Thymus (tissue), 11 donors: ENCODE measurements at regions not wholly inside any gene's neighbourhood (a gene's known extent, or its start where the extent isn't known, plus 50 kb on each side); places are given as distances from the start of the nearest gene placed in this dataset.

Experiments
- DNase-seq, 9 donors: peaks; one replicate each; pipeline ENCODE4 v3.0.0-alpha.2; 2013; ENCODE audit warnings: low spot score in 9 of 9, low read depth in 6 of 9, missing footprints in 1 of 9
- H3K27ac ChIP-seq, 2 donors: one replicate each; pipeline ENCODE4 v1.5.1; 2013; ENCODE audit warnings: control low read depth in 1 of 2, low read depth in 1 of 2, low read length in 1 of 2, mild to moderate bottlenecking in 1 of 2, moderate library complexity in 1 of 2
- H3K27me3 ChIP-seq, 2 donors: one replicate each; pipeline ENCODE4 v1.5.1; 2013; ENCODE audit warnings: low read length in 1 of 2; ENCODE audit not compliant: control insufficient read depth in 2 of 2, insufficient read depth in 1 of 2
- H3K36me3 ChIP-seq, 2 donors: one replicate each; pipeline ENCODE4 v1.5.1; 2013; ENCODE audit warnings: low read length in 1 of 2, mild to moderate bottlenecking in 1 of 2, moderate library complexity in 1 of 2; ENCODE audit not compliant: control insufficient read depth in 2 of 2, insufficient read depth in 2 of 2
- H3K4me1 ChIP-seq, 2 donors: one replicate each; pipeline ENCODE4 v1.5.1; 2013; ENCODE audit warnings: low read length in 2 of 2; ENCODE audit not compliant: control insufficient read depth in 2 of 2, insufficient read depth in 2 of 2
- H3K4me3 ChIP-seq, 2 donors: one replicate each; pipeline ENCODE4 v1.5.1; 2013; ENCODE audit warnings: low read length in 2 of 2, control low read depth in 1 of 2, mild to moderate bottlenecking in 1 of 2
- H3K9me3 ChIP-seq, 2 donors: one replicate each; pipeline ENCODE4 v1.5.1; 2013; ENCODE audit warnings: low read length in 1 of 2, mild to moderate bottlenecking in 1 of 2; ENCODE audit not compliant: control insufficient read depth in 2 of 2, insufficient read depth in 1 of 2
- WGBS: extraction: QIAGEN DNeasy Blood & Tissue Kit; methylation state at CpG from one replicate; pipeline ENCODE4 v1.1.7; 2013; 5-methylcytosine and 5-hydroxymethylcytosine counted together
- donor health status: healthy.

DNA sequence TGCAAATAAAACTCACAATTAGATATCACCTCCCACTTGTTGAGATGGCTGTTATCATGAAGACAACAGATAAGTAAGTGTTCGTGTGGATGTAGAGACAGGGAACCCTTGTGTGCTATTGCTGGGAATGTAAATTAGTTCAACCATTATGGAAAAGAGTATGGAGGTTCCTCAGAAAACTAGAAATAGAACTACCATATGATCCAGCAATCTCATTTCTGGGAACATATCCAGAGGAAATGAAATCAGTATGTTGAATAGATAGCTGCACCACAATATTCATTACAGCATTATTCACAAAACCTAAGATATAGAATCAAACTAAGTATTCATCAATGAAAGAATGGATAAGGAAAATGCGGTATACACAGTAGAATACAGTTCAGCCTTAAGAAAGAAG is 418.7 kb upstream of the CNTN6 start:
- H3K36me3 ChIP-seq = no peaks in the 10 kb centered on the region
- no peak for DNase-seq

GRCh38 chr3:675846-676245 is 417.0 kb upstream of the CNTN6 start:
- Histone ChIP-seq H3K27me3 (no peaks in the 10 kb centered on the region), H3K36me3 (no peaks in the 10 kb centered on the region), H3K9me3 (no peaks in the 10 kb centered on the region), H3K4me1 (no peaks in the 10 kb centered on the region), H3K27ac (no peak overlapping the region), H3K4me3 (no peak overlapping the region)
- WGBS = 91% methylated on average over 4 of the region's 4 CpGs
- no peak for DNase-seq

More for the DNA sequence above, 418.7 kb upstream of the CNTN6 start:
- H3K27ac ChIP-seq = no peak overlapping the region
- H3K4me1 ChIP-seq = no peaks in the 10 kb centered on the region
- no peaks in the 10 kb centered on the region for H3K27me3 ChIP-seq
- 95% methylated on average over 2 of the region's 2 CpGs for WGBS
- H3K9me3 ChIP-seq = peaks cover 0 to 5% of the 10 kb centered on the region in 2 donors
- no peak overlapping the region for H3K4me3 ChIP-seq

DNA sequence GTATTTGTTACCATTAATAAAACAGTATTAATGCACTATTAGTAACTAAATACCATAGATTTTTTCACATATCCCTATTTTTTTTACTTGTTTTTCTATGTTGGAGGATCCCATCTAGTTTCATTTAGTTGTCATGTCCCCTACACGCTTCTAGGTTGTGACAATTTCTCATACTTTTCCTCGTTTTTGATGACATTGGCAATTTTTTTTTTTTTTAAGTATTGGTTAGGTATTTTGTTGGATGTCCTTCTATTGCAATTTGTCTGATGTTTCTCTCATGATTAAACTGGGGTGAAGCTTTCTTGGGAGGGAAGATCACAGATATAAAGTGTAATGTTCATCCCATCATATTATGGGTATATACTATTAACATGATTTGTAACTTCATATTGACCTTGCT is 409.1 kb upstream of the CNTN6 start:
- H3K36me3 ChIP-seq = no peaks in the 10 kb centered on the region
- DNase-seq = no peak
- no peaks in the 10 kb centered on the region for H3K27me3 ChIP-seq
- H3K27ac ChIP-seq = no peak overlapping the region
- H3K9me3 ChIP-seq = no peaks in the 10 kb centered on the region
- 81% methylated on average over 2 of the region's 2 CpGs for WGBS
- no peaks in the 10 kb centered on the region for H3K4me1 ChIP-seq
- no peak overlapping the region for H3K4me3 ChIP-seq

DNA sequence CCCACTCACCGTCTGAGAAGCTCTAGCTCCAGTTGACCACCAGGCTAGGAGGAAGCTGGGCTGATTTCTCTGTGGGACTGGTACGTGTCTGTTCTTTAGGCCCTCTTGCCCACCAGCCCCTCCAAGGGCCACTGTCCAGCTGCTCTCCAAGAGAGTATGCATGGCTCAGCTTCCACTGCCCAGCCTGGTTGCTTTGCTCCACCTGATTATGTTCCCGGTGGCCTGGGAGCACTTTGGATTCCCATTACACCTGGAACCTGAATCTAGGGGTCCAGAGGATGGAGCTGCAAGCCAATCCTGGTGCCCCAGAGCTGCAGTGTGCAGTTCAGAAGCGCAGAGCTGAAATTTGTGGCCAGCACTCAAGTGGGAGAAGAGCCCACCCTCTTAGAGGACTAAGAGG is 402.1 kb upstream of the CNTN6 start:
- H3K4me1 ChIP-seq = no peaks in the 10 kb centered on the region
- WGBS = 90% methylated on average over 4 of the region's 4 CpGs
- H3K9me3 ChIP-seq = peaks cover 1 to 11% of the 10 kb centered on the region in 2 donors
- no peak overlapping the region for H3K4me3 ChIP-seq
- no peak for DNase-seq
- H3K36me3 ChIP-seq = no peaks in the 10 kb centered on the region
- no peaks in the 10 kb centered on the region for H3K27me3 ChIP-seq
- no peak overlapping the region for H3K27ac ChIP-seq

DNA sequence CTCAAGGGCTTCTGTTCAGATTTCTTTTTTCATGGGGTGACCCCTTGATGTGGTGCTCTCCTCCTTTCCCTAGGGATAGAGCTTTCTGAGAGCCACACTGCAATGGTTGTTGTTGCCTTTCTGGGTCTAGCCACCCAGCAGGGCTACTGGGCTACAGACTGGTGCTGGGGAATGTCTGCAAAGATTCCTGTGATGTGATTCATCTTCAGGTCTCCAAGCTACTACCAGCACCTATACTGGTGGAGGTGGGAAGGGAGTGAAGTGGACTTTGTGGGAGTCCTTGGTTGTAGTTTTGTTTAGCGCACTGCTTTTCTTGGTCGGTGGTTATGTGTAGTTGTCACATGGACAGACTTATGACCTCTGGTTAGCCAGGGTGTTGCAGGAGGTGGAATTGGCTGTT is 392.3 kb upstream of the CNTN6 start:
- no peaks in the 10 kb centered on the region for H3K4me1 ChIP-seq
- no peak overlapping the region for H3K4me3 ChIP-seq
- H3K27me3 ChIP-seq = no peaks in the 10 kb centered on the region
- no peak overlapping the region for H3K27ac ChIP-seq
- no peak for DNase-seq
- no peaks in the 10 kb centered on the region for H3K36me3 ChIP-seq
- H3K9me3 ChIP-seq = peaks cover 0 to 9% of the 10 kb centered on the region in 2 donors
- 92% methylated on average over 2 of the region's 2 CpGs for WGBS

DNA sequence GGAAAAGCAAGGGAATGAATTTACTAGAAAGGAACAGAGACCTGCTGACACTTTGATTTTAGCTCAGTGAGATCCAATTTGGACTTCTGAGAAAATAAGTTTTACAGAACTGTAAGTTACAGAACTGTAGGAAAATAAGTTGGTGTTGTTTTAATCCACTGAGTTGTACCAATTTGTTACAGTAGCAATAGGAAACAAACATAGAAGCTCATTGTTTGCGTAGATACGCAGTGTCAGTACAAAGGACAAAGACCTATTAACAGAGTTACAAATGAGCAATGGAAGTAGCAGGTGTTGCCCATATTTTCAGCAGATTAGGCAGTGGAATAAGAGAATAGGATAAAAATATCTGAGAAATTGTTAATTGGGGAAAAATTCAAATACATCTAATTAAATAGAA is 385.8 kb upstream of the CNTN6 start:
- Histone ChIP-seq H3K4me1 (no peaks in the 10 kb centered on the region), H3K36me3 (no peaks in the 10 kb centered on the region), H3K9me3 (no peaks in the 10 kb centered on the region), H3K27me3 (no peaks in the 10 kb centered on the region), H3K27ac (no peak overlapping the region), H3K4me3 (no peak overlapping the region)
- WGBS = 42% methylated on average over 2 of the region's 2 CpGs
- no peak for DNase-seq

- no peaks in the 10 kb centered on the region for H3K36me3 ChIP-seq
- H3K4me3 ChIP-seq = no peak overlapping the region
- no peaks in the 10 kb centered on the region for H3K9me3 ChIP-seq
- H3K4me1 ChIP-seq = no peaks in the 10 kb centered on the region
- 75% methylated on average over 5 of the region's 5 CpGs for WGBS
- no peaks in the 10 kb centered on the region for H3K27me3 ChIP-seq
- no peak overlapping the region for H3K27ac ChIP-seq
- no peak for DNase-seq
These were observed 379.7 kb upstream of the CNTN6 start for GRCh38 chr3:713006-713621.

DNA sequence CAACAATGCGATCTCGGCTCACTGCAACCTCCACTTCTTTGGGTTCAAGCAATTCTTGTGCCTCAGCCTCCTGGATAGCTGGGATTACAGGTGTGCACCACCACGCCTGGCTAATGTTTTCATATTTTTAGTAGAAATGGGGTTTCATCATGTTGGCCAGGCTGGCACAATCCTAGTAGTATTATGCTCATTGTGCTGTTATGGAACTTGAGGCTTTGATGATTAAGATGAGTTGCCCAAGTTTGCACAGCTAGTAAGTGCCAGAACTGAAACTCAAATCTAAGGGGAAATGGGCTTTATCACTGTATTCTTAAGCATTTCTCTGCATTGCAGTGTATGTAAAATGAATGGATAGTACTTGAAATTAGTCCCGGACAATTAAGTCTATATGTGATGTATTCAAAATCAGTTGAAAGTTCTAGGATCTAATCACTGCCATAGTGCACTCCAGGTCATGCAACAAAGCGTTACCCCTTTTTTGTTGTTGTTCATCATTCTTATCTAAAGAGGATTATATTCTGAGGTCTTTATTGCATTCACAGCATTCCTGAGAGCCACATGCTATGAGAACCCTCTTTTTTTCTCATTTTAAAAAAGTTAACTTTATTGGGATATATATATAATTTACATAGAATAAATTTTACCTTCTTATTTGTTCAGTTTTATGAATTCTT is 378.7 kb upstream of the CNTN6 start:
- H3K4me1 ChIP-seq = no peaks in the 10 kb centered on the region
- no peak for DNase-seq
- no peaks in the 10 kb centered on the region for H3K36me3 ChIP-seq
- H3K4me3 ChIP-seq = no peak overlapping the region
- no peaks in the 10 kb centered on the region for H3K27me3 ChIP-seq
- no peaks in the 10 kb centered on the region for H3K9me3 ChIP-seq
- no peak overlapping the region for H3K27ac ChIP-seq
- 85% methylated on average over 5 of the region's 5 CpGs for WGBS

GRCh38 chr3:721086-721485 is 371.7 kb upstream of the CNTN6 start:
- H3K36me3 ChIP-seq = no peaks in the 10 kb centered on the region
- no peaks in the 10 kb centered on the region for H3K4me1 ChIP-seq
- WGBS = 97% methylated on average over 1 of the region's 1 CpG
- no peak for DNase-seq
- no peak overlapping the region for H3K4me3 ChIP-seq
- H3K27ac ChIP-seq = no peak overlapping the region
- no peaks in the 10 kb centered on the region for H3K27me3 ChIP-seq
- no peaks in the 10 kb centered on the region for H3K9me3 ChIP-seq
